ENCODE measurements at regions not wholly inside any gene's neighbourhood (a gene's known extent, or its start where the extent isn't known, plus 50 kb on each side); places are given as distances from the start of the nearest gene placed in this dataset.

- DNase-seq (ENCODE audit: low read depth, low spot score), result no peak
- no peak overlapping the region for H3K4me3 ChIP-seq (ENCODE audit: insufficient read length, low read depth)
Measured at GRCh38 chr12:77601069-77601468, 229.6 kb upstream of the NAV3 start.

DNA sequence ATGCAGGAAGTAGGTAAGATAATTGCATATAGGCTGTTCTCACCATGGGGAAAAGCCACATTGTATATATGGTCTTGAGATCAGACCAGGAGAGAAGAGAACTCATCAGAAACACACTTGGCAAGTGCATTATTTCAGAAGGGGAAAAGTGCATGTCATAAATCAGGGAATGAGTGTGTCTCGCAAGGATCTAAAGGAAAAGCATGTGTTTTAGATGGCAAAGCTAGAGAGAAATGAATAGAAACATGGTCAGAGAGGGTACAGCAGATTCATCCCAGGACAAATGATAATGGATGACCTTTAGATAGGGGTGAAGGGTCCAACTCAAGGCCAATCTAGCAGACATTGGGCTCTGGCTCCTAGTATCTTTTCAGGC, 230.2 kb upstream of the NAV3 start:
- no peak overlapping the region for H3K4me3 ChIP-seq (ENCODE audit: insufficient read length, low read depth)
- no peak overlapping the region for H3K9ac ChIP-seq (ENCODE audit: insufficient read length, low read depth)
- no peaks in the 10 kb centered on the region for H3K36me3 ChIP-seq (ENCODE audit: insufficient read depth, insufficient read length, low read length)
- no peaks in the 10 kb centered on the region for H3K4me1 ChIP-seq (ENCODE audit: insufficient read depth, insufficient read length)
- no peaks in the 10 kb centered on the region for H3K27me3 ChIP-seq (ENCODE audit: insufficient read depth, insufficient read length)
- no peak for TF ChIP-seq ZNF274 (IDR thresholded peaks at IDR 0.05; ENCODE audit: low read depth, low read length)
- TF ChIP-seq YY1 (IDR thresholded peaks at IDR 0.05; ENCODE audit: insufficient read depth, insufficient read length), result no peak
- TF ChIP-seq SUZ12 (IDR thresholded peaks at IDR 0.05; ENCODE audit: extremely low read depth, insufficient read depth, insufficient read length), result no peak
- no peak for DNase-seq (ENCODE audit: low read depth, low spot score)
- H3K9me3 ChIP-seq (ENCODE audit: insufficient read depth, low read length), result no peaks in the 10 kb centered on the region

More at GRCh38 chr12:77601069-77601468, 229.6 kb upstream of the NAV3 start:
- TF ChIP-seq SUZ12 (IDR thresholded peaks at IDR 0.05; ENCODE audit: extremely low read depth, insufficient read depth, insufficient read length) (no peak), ZNF274 (IDR thresholded peaks at IDR 0.05; ENCODE audit: low read depth, low read length) (no peak), YY1 (IDR thresholded peaks at IDR 0.05; ENCODE audit: insufficient read depth, insufficient read length) (no peak)
- Histone ChIP-seq H3K27me3 (ENCODE audit: insufficient read depth, insufficient read length) (no peaks in the 10 kb centered on the region), H3K36me3 (ENCODE audit: insufficient read depth, insufficient read length, low read length) (no peaks in the 10 kb centered on the region), H3K4me1 (ENCODE audit: insufficient read depth, insufficient read length) (no peaks in the 10 kb centered on the region), H3K9me3 (ENCODE audit: insufficient read depth, low read length) (no peaks in the 10 kb centered on the region), H3K9ac (ENCODE audit: insufficient read length, low read depth) (no peak overlapping the region)

DNA sequence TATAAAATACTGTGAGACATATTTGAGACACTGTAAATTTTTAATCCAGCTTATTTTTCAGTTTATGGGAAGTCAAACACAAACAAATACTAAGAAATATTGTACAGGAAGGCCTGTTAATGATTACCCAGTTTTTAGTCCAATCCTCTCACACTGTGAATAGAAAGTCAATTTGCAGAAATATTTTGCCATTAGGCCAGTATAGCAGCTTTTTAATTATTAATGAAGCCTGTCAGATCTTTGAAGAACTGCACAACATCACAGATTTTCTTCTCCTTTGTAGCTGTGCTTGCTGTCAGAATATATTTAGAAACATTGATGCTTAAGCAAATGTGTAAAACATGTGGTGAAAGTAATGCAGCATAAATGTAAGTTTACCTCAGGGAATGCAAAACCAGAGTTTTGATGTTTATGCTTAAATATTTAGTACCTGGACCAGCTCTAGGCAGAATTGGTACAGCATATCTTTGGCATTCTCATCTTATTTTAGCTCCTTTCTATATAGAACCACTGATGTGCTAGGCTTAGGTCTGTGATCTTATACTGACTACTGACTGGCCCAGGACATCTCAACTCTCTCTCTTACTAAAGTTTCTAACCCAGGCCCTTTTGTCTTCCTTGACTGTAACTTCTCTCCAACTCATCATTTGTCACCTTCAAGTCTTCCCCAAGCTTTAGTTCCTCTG, 230.8 kb upstream of the NAV3 start:
- H3K27me3 ChIP-seq (ENCODE audit: insufficient read depth, insufficient read length), result no peaks in the 10 kb centered on the region
- TF ChIP-seq ZNF274 (IDR thresholded peaks at IDR 0.05; ENCODE audit: low read depth, low read length) (no peak), YY1 (IDR thresholded peaks at IDR 0.05; ENCODE audit: insufficient read depth, insufficient read length) (no peak), SUZ12 (IDR thresholded peaks at IDR 0.05; ENCODE audit: extremely low read depth, insufficient read depth, insufficient read length) (no peak)
- no peak overlapping the region for H3K9ac ChIP-seq (ENCODE audit: insufficient read length, low read depth)
- H3K36me3 ChIP-seq (ENCODE audit: insufficient read depth, insufficient read length, low read length), result no peaks in the 10 kb centered on the region
- no peaks in the 10 kb centered on the region for H3K9me3 ChIP-seq (ENCODE audit: insufficient read depth, low read length)
- H3K4me1 ChIP-seq (ENCODE audit: insufficient read depth, insufficient read length), result no peaks in the 10 kb centered on the region
- DNase-seq (ENCODE audit: low read depth, low spot score), result no peak
- H3K4me3 ChIP-seq (ENCODE audit: insufficient read length, low read depth), result no peak overlapping the region

- Histone ChIP-seq H3K9me3 (ENCODE audit: insufficient read depth, low read length) (no peaks in the 10 kb centered on the region), H3K4me3 (ENCODE audit: insufficient read length, low read depth) (no peak overlapping the region), H3K27me3 (ENCODE audit: insufficient read depth, insufficient read length) (no peaks in the 10 kb centered on the region), H3K9ac (ENCODE audit: insufficient read length, low read depth) (no peak overlapping the region), H3K36me3 (ENCODE audit: insufficient read depth, insufficient read length, low read length) (no peaks in the 10 kb centered on the region), H3K4me1 (ENCODE audit: insufficient read depth, insufficient read length) (no peaks in the 10 kb centered on the region)
- no peak for DNase-seq (ENCODE audit: low read depth, low spot score)
- TF ChIP-seq ZNF274 (IDR thresholded peaks at IDR 0.05; ENCODE audit: low read depth, low read length), result no peak
- TF ChIP-seq YY1 (IDR thresholded peaks at IDR 0.05; ENCODE audit: insufficient read depth, insufficient read length), result no peak
- TF ChIP-seq SUZ12 (IDR thresholded peaks at IDR 0.05; ENCODE audit: extremely low read depth, insufficient read depth, insufficient read length), result no peak
Measured at GRCh38 chr12:77594366-77594765, 236.3 kb upstream of the NAV3 start.

DNA sequence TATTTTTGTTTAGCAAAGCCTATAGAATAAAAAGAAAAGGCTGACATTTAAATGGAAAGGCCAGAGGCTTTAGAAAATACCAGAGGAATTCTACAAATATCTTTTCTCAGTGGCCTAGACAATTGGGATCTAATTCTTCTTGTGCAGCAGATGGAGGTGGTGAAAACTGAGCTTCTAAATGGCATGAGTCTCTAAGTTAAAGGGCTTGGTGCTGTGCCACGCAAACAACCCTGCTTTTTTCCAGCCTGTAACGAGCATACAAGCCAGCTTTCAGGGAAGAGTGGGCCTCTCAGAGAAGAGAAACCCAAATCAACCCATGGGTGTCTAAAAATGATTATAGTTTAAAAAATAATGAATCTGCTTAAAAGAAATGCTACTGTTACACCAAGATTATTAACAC, 237.9 kb upstream of the NAV3 start:
- TF ChIP-seq SUZ12 (IDR thresholded peaks at IDR 0.05; ENCODE audit: extremely low read depth, insufficient read depth, insufficient read length) (no peak), ZNF274 (IDR thresholded peaks at IDR 0.05; ENCODE audit: low read depth, low read length) (no peak), YY1 (IDR thresholded peaks at IDR 0.05; ENCODE audit: insufficient read depth, insufficient read length) (no peak)
- no peaks in the 10 kb centered on the region for H3K4me1 ChIP-seq (ENCODE audit: insufficient read depth, insufficient read length)
- no peaks in the 10 kb centered on the region for H3K36me3 ChIP-seq (ENCODE audit: insufficient read depth, insufficient read length, low read length)
- DNase-seq (ENCODE audit: low read depth, low spot score), result no peak
- no peaks in the 10 kb centered on the region for H3K27me3 ChIP-seq (ENCODE audit: insufficient read depth, insufficient read length)
- H3K4me3 ChIP-seq (ENCODE audit: insufficient read length, low read depth), result no peak overlapping the region
- H3K9ac ChIP-seq (ENCODE audit: insufficient read length, low read depth), result no peak overlapping the region
- H3K9me3 ChIP-seq (ENCODE audit: insufficient read depth, low read length), result no peaks in the 10 kb centered on the region

DNA sequence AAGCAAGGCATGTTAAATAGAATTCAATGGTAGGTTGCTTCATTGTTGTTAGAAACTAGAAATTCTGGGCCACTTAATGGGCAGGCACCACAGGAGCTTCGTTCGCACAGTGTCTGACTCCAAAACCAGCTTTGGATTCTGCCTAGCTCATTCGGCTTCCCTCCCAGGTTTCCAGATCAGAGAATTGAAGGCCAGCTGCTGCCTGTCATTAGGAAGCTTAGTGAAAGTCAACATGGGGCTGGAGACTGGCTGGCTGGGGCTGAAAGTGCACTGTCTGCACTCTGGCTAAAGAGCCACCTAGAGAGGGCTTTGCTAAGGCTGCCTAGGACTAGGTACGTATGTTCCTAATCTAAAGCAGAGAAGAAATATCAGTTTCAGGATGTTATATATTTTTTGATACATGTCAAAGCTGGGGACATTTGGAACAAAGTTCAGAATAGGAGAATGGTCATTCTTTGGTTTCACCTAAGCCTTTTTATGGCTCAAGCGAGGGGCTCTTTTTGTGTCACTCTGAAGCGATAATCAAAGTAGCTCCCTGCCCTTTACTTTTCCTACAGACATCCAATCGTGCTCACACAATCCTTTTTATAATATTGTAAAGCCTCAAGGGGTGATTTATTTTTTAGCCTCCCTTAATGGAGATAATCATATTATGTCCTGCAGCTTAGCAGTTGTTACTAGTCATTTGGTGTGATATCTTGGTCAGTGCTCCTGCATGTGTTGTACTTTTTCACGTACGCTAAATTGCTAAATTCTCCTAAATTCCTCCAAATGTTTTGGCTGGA, 238.5 kb upstream of the NAV3 start:
- Histone ChIP-seq H3K4me3 (ENCODE audit: insufficient read length, low read depth) (no peak overlapping the region), H3K4me1 (ENCODE audit: insufficient read depth, insufficient read length) (no peaks in the 10 kb centered on the region), H3K9me3 (ENCODE audit: insufficient read depth, low read length) (no peaks in the 10 kb centered on the region), H3K9ac (ENCODE audit: insufficient read length, low read depth) (no peak overlapping the region), H3K27me3 (ENCODE audit: insufficient read depth, insufficient read length) (no peaks in the 10 kb centered on the region), H3K36me3 (ENCODE audit: insufficient read depth, insufficient read length, low read length) (no peaks in the 10 kb centered on the region)
- TF ChIP-seq YY1 (IDR thresholded peaks at IDR 0.05; ENCODE audit: insufficient read depth, insufficient read length) (no peak), ZNF274 (IDR thresholded peaks at IDR 0.05; ENCODE audit: low read depth, low read length) (no peak), SUZ12 (IDR thresholded peaks at IDR 0.05; ENCODE audit: extremely low read depth, insufficient read depth, insufficient read length) (no peak)
- no peak for DNase-seq (ENCODE audit: low read depth, low spot score)

DNA sequence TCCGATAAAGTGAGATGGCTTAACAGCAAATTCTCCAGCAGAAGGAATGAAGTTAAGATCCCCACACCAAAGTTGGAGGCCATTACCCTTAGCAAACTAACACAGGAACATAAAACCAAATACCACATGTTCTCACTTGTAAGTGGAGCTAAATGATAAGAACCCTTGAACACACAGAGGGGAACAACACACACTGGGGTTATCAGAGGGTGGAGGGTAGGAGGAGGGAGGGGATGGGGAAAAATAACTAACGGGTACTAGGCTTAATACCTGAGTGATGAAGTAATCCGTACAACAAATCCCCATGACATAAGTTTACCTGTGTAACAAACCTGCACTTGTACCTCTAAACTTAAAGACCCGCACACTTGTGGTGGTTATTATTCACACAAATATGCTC, 240.4 kb upstream of the NAV3 start:
- Histone ChIP-seq H3K9ac (ENCODE audit: insufficient read length, low read depth) (no peak overlapping the region), H3K4me1 (ENCODE audit: insufficient read depth, insufficient read length) (no peaks in the 10 kb centered on the region), H3K36me3 (ENCODE audit: insufficient read depth, insufficient read length, low read length) (no peaks in the 10 kb centered on the region), H3K27me3 (ENCODE audit: insufficient read depth, insufficient read length) (no peaks in the 10 kb centered on the region), H3K9me3 (ENCODE audit: insufficient read depth, low read length) (no peaks in the 10 kb centered on the region), H3K4me3 (ENCODE audit: insufficient read length, low read depth) (no peak overlapping the region)
- no peak for TF ChIP-seq ZNF274 (IDR thresholded peaks at IDR 0.05; ENCODE audit: low read depth, low read length)
- no peak for TF ChIP-seq YY1 (IDR thresholded peaks at IDR 0.05; ENCODE audit: insufficient read depth, insufficient read length)
- TF ChIP-seq SUZ12 (IDR thresholded peaks at IDR 0.05; ENCODE audit: extremely low read depth, insufficient read depth, insufficient read length), result no peak
- no peak for DNase-seq (ENCODE audit: low read depth, low spot score)

Measured in NT2/D1 (cell line).